KMS-11 (cell line): ENCODE measurements at regions not wholly inside any gene's neighbourhood (a gene's known extent, or its start where the extent isn't known, plus 50 kb on each side); places are given as distances from the start of the nearest gene placed in this dataset.

Experiments used
- H2AFZ ChIP-seq: fragments of 200-600 bp; sonication (generic); 2 replicates; pipeline ENCODE4 v1.6.1; 2016; ENCODE audit warnings: antibody characterized with exemption, mixed run types, low read depth
- H3K27ac ChIP-seq: fragments of 200-600 bp; sonication (generic); 2 replicates; pipeline ENCODE4 v1.6.1; 2016; ENCODE audit warnings: mild to moderate bottlenecking, mixed run types
- H3K27me3 ChIP-seq: fragments of 200-600 bp; sonication (generic); 2 replicates; pipeline ENCODE4 v1.6.1; 2017; ENCODE audit warnings: mild to moderate bottlenecking, low read depth, mixed run types, moderate library complexity; ENCODE audit not compliant: insufficient read depth
- H3K36me3 ChIP-seq: fragments of 200-600 bp; sonication (generic); 2 replicates; pipeline ENCODE4 v1.6.1; 2017; ENCODE audit warnings: mild to moderate bottlenecking, mixed run types; ENCODE audit not compliant: insufficient read depth
- H3K4me1 ChIP-seq: fragments of 200-600 bp; sonication (generic); 2 replicates; pipeline ENCODE4 v1.6.1; 2016; ENCODE audit warnings: mild to moderate bottlenecking, low read depth, mixed run types; ENCODE audit not compliant: poor library complexity, severe bottlenecking
- H3K4me2 ChIP-seq: fragments of 200-600 bp; sonication (generic); 2 replicates; pipeline ENCODE4 v1.7.0; 2016; ENCODE audit warnings: mild to moderate bottlenecking, mixed run types
- H3K4me3 ChIP-seq: fragments of 200-600 bp; sonication (generic); IDR thresholded peaks from 2 replicates; pipeline ENCODE4 v1.6.1; 2017; ENCODE audit warnings: low read depth, low read length, mixed read lengths; ENCODE audit not compliant: insufficient read depth
- H3K79me2 ChIP-seq: fragments of 200-600 bp; sonication (generic); 2 replicates; pipeline ENCODE4 v1.6.1; 2016; ENCODE audit warnings: low read depth, mixed run types; ENCODE audit not compliant: insufficient read depth
- H3K9ac ChIP-seq: fragments of 200-600 bp; sonication (generic); 2 replicates; pipeline ENCODE4 v1.6.1; 2016; ENCODE audit warnings: mild to moderate bottlenecking, mixed run types
- H4K20me1 ChIP-seq: fragments of 200-600 bp; sonication (generic); 2 replicates; pipeline ENCODE4 v1.6.1; 2016; ENCODE audit warnings: mild to moderate bottlenecking, mixed run types; ENCODE audit not compliant: insufficient read depth
- CTCF ChIP-seq: fragments of 200-600 bp; sonication (generic); conservative IDR thresholded peaks from 2 replicates; pipeline ENCODE4 v1.6.1; 2017; ENCODE audit warnings: low read depth, mild to moderate bottlenecking, antibody characterized with exemption, low read length, moderate library complexity, mixed read lengths

- H3K27ac ChIP-seq = no peak overlapping the region
- no peaks in the 10 kb centered on the region for H3K4me1 ChIP-seq
- no peak overlapping the region for H2AFZ ChIP-seq
- no peaks in the 10 kb centered on the region for H3K36me3 ChIP-seq
- H3K4me2 ChIP-seq = no peak overlapping the region
- no peak overlapping the region for H3K4me3 ChIP-seq
- H3K27me3 ChIP-seq = no peaks in the 10 kb centered on the region
- TF ChIP-seq CTCF = no peak
- no peaks in the 10 kb centered on the region for H3K79me2 ChIP-seq
- no peak overlapping the region for H3K9ac ChIP-seq
- no peaks in the 10 kb centered on the region for H4K20me1 ChIP-seq
Measured at GRCh38 chr2:64379186-64379585, 74.8 kb upstream of the LGALSL start.

- no peaks in the 10 kb centered on the region for H3K36me3 ChIP-seq
- no peak overlapping the region for H3K4me3 ChIP-seq
- no peak overlapping the region for H3K27ac ChIP-seq
- H3K27me3 ChIP-seq = no peaks in the 10 kb centered on the region
- H3K79me2 ChIP-seq = no peaks in the 10 kb centered on the region
- H3K4me2 ChIP-seq = no peak overlapping the region
- no peaks in the 10 kb centered on the region for H3K4me1 ChIP-seq
- no peak for TF ChIP-seq CTCF
- H4K20me1 ChIP-seq = no peaks in the 10 kb centered on the region
- no peak overlapping the region for H3K9ac ChIP-seq
- no peak overlapping the region for H2AFZ ChIP-seq
Measured at GRCh38 chr2:64380853-64381527, 73.0 kb upstream of the LGALSL start.

- Histone ChIP-seq H3K36me3 (no peaks in the 10 kb centered on the region), H3K9ac (no peak overlapping the region), H4K20me1 (no peaks in the 10 kb centered on the region), H3K4me2 (no peak overlapping the region), H3K79me2 (no peaks in the 10 kb centered on the region), H2AFZ (no peak overlapping the region), H3K4me1 (no peaks in the 10 kb centered on the region), H3K27ac (no peak overlapping the region), H3K27me3 (no peaks in the 10 kb centered on the region), H3K4me3 (no peak overlapping the region)
- no peak for TF ChIP-seq CTCF
Measured at GRCh38 chr2:64383016-64383591, 70.9 kb upstream of the LGALSL start.

- H3K4me1 ChIP-seq = no peaks in the 10 kb centered on the region
Measured at GRCh38 chr2:64383881-64384280, 70.1 kb upstream of the LGALSL start.

More at GRCh38 chr2:64383881-64384280, 70.1 kb upstream of the LGALSL start:
- no peak overlapping the region for H3K4me2 ChIP-seq
- H3K36me3 ChIP-seq = no peaks in the 10 kb centered on the region
- no peak overlapping the region for H2AFZ ChIP-seq
- no peak overlapping the region for H3K4me3 ChIP-seq
- H3K27me3 ChIP-seq = no peaks in the 10 kb centered on the region
- H3K27ac ChIP-seq = no peak overlapping the region
- H3K79me2 ChIP-seq = no peaks in the 10 kb centered on the region
- no peak for TF ChIP-seq CTCF
- H3K9ac ChIP-seq = no peak overlapping the region
- no peaks in the 10 kb centered on the region for H4K20me1 ChIP-seq
